ENCODE measurements at regions not wholly inside any gene's neighbourhood (a gene's known extent, or its start where the extent isn't known, plus 50 kb on each side); places are given as distances from the start of the nearest gene placed in this dataset.

- TF ChIP-seq, protein P1, sequence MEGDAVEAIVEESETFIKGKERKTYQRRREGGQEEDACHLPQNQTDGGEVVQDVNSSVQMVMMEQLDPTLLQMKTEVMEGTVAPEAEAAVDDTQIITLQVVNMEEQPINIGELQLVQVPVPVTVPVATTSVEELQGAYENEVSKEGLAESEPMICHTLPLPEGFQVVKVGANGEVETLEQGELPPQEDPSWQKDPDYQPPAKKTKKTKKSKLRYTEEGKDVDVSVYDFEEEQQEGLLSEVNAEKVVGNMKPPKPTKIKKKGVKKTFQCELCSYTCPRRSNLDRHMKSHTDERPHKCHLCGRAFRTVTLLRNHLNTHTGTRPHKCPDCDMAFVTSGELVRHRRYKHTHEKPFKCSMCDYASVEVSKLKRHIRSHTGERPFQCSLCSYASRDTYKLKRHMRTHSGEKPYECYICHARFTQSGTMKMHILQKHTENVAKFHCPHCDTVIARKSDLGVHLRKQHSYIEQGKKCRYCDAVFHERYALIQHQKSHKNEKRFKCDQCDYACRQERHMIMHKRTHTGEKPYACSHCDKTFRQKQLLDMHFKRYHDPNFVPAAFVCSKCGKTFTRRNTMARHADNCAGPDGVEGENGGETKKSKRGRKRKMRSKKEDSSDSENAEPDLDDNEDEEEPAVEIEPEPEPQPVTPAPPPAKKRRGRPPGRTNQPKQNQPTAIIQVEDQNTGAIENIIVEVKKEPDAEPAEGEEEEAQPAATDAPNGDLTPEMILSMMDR (conservative IDR thresholded peaks at IDR 0.05; ENCODE audit: low read depth, low read length), result no peak
- H3K4me3 ChIP-seq (ENCODE audit: low read depth, low read length), result no peak overlapping the region
- DNase-seq (ENCODE audit: low read depth), result no peak
Measured at GRCh38 chr16:80903616-80904015, 99.2 kb upstream of the CDYL2 start.

DNA sequence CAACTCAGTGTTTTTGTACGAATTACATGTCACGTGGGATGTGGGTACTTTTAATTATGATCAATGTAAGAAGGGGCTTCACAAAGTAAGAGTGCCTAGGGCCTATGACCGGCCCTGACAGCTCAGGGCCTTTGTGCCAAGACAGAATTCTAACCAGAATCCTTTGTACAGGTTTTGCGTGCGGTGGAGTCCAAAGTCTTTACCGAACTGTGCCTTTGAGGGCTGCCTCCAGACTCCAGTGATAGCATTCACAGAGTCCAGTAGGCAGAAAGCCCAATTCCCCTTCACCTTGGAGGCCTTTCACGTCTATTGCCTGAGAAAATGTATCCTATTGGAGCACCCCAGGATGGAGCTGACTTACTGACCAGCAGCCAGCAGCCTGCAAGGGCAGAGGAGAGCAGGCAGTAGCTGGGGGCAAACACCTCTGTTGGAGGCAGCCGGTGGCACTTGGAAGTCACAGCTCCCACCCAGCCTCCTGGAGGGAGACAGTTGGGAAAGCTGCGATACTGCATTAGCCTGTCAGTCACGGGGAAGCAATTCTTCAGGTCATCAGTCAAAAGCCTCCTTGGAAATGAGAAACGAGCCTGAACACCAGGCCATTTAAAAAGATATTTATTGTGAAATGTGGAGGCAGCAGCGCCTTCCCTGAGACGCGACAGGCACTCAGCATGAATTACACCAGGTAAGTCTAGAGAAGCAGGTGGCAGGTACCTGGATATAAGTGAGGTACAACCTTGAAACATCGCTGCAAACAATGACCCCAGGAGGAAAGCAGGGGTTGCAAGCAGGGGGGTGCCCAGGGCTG, 98.1 kb upstream of the CDYL2 start:
- TF ChIP-seq, protein P1 (conservative IDR thresholded peaks at IDR 0.05; ENCODE audit: low read depth, low read length), result no peak
- no peak for DNase-seq (ENCODE audit: low read depth)

DNA sequence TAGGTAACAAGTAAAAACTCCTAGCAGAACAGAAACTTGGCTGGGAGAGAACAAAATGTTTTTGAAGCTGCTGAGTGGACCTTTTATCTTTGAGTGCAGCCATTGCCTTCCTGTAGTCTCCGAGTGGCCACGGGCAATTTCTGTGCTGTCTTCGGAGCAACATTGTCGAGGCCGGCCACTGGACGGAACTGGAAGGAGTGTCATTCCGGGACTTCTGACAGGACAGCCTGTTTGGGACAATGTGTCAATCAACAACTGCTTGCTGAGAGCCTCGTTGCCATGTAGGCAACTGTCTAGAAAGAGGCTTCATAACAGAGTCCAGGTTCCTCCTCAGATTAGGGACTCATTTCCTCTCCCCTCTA, 96.2 kb upstream of the CDYL2 start:
- DNase-seq (ENCODE audit: low read depth), result no peak
- peak overlapping the region; percentile 39 for H3K4me3 ChIP-seq (ENCODE audit: low read depth, low read length)
- TF ChIP-seq, protein P1 (conservative IDR thresholded peaks at IDR 0.05; ENCODE audit: low read depth, low read length), result no peak

More for the DNA sequence above, 98.1 kb upstream of the CDYL2 start:
- H3K4me3 ChIP-seq (ENCODE audit: low read depth, low read length), result no peak overlapping the region

- peak overlapping the region; percentile 39 for H3K4me3 ChIP-seq (ENCODE audit: low read depth, low read length)
- TF ChIP-seq, protein P1 (conservative IDR thresholded peaks at IDR 0.05; ENCODE audit: low read depth, low read length), result no peak
- DNase-seq (ENCODE audit: low read depth), result peak; percentile 95
Measured at GRCh38 chr16:80899809-80900592, 95.6 kb upstream of the CDYL2 start.

GRCh38 chr16:80896776-80897175, 92.4 kb upstream of the CDYL2 start:
- TF ChIP-seq, protein P1 (conservative IDR thresholded peaks at IDR 0.05; ENCODE audit: low read depth, low read length), result no peak
- DNase-seq (ENCODE audit: low read depth), result no peak
- no peak overlapping the region for H3K4me3 ChIP-seq (ENCODE audit: low read depth, low read length)

- DNase-seq (ENCODE audit: low read depth), result peak; percentile 55
- no peak overlapping the region for H3K4me3 ChIP-seq (ENCODE audit: low read depth, low read length)
- TF ChIP-seq, protein P1 (conservative IDR thresholded peaks at IDR 0.05; ENCODE audit: low read depth, low read length), result no peak
Measured at GRCh38 chr16:80894091-80894490, 89.7 kb upstream of the CDYL2 start.

All from choroid plexus epithelial cell (primary cell).